Heart right ventricle (tissue), 16 donors: ENCODE measurements at regions not wholly inside any gene's neighbourhood (a gene's known extent, or its start where the extent isn't known, plus 50 kb on each side); places are given as distances from the start of the nearest gene placed in this dataset.
"Not testable (repeated sequence)": the region's sequence is repeated elsewhere in the genome, so short reads cannot be mapped to it uniquely, and the experiment has no call there.

Source experiments
- ATAC-seq, 8 donors: fragments of 200-7000 bp; cut with Tn5 transposase; one replicate each; pipeline ENCODE4 v1.9.1; 2020; ENCODE audit warnings: mild to moderate bottlenecking in 8 of 8, moderate library complexity in 8 of 8, moderate number of reproducible peaks in 1 of 8
- DNase-seq, 2 donors: peaks; one replicate each; pipeline ENCODE4 v3.0.0-alpha.2; 2020
- H3K27ac ChIP-seq, 10 donors: fragments of 200-600 bp; sonication (generic) in 2 of 10; one replicate each; pipeline versions ENCODE4 v1.5.0 to v1.8.0; 2020 to 2022; ENCODE audit warnings: mild to moderate bottlenecking in 3 of 10
- H3K27me3 ChIP-seq, 7 donors: fragments of 200-600 bp; one replicate each; pipeline ENCODE4 v1.8.0; 2021 to 2022; ENCODE audit warnings: mild to moderate bottlenecking in 2 of 7
- H3K36me3 ChIP-seq, 9 donors: fragments of 200-600 bp; sonication (generic) in 1 of 9; one replicate each; pipeline versions ENCODE4 v1.5.0 to v1.8.0; 2020 to 2022; ENCODE audit warnings: mild to moderate bottlenecking in 2 of 9
- H3K4me1 ChIP-seq, 9 donors: fragments of 200-600 bp; sonication (generic) in 1 of 9; one replicate each; pipeline versions ENCODE4 v1.5.0 to v1.8.0; 2020 to 2022; ENCODE audit warnings: mild to moderate bottlenecking in 4 of 9
- H3K4me3 ChIP-seq, 10 donors: fragments of 200-600 bp; sonication (generic) in 2 of 10; one replicate each; pipeline versions ENCODE4 v1.5.0 to v1.8.0; 2020 to 2022; ENCODE audit warnings: mild to moderate bottlenecking in 7 of 10, moderate library complexity in 2 of 10
- H3K9me3 ChIP-seq, 11 donors: fragments of 200-600 bp in 10 of 11; sonication (generic) in 2 of 11; one replicate each; pipeline versions ENCODE4 v1.5.0 to v1.8.0; 2013 to 2022; ENCODE audit warnings: mild to moderate bottlenecking in 2 of 11, control low read depth in 1 of 11, moderate library complexity in 1 of 11
- WGBS, 2 donors: extraction: QIAGEN DNeasy Blood & Tissue Kit; methylation state at CpG; one replicate each; pipeline ENCODE4 v1.1.7; 2013; ENCODE audit warnings: inconsistent platforms in 1 of 2; 5-methylcytosine and 5-hydroxymethylcytosine counted together
- intact Hi-C, 10 donors: fragments of 100-400 bp; cut with DNase I; formaldehyde crosslinking; loops; one replicate each; pipeline versions ENCODE4 v1.11.1 to v1.14.2; 2022
- TF ChIP-seq, protein P1 (sequence below), 9 donors: fragments of 200-600 bp; sonication (generic) in 2 of 9; IDR thresholded peaks; one replicate each; pipeline versions ENCODE4 v1.5.0 to v1.8.0; 2021 to 2022; ENCODE audit warnings: antibody characterized with exemption in 9 of 9, mild to moderate bottlenecking in 5 of 9, moderate library complexity in 1 of 9
- donor health status: Arrhythmogenic right ventricular cardiomyopathy.
- donor health status: ischemic (EF 13 %, LVEDD 7.1; RV severe dilation, severe dysfunction).
- donor health status: healthy with polysubstance abuse.
- donor health status: DM: no; HTN: yes; CAD: no.
- donor health status: DM: no; HTN: no; CAD: no.
- donor health status: ischemic (EF 25% LVEDD 6.9; RV normal size, moderate dysfunction).
- donor health status: ischemic (EF 25% LVEDD 5.7; RV mildly dilated, moderate dysfunction).
- donor health status: healthy.
- donor health status: DM: yes; HTN: yes; CAD: no.
- donor health status: Ischemic cardiomyopathy.
- donor health status: ischemic (EF 35%, LVEDD 5.7; RV mildly dilated, moderate dysfunction).
- donor health status: nonischemic (EF 11% LVEDD 7.7; RV severe dilation, severe dysfunction).
- donor health status: DM: yes; HTN: yes; CAD: no.
- donor health status: PGD.
- donor health status: ischemic (EF 29% LVEDD 5.4; RV normal size, mild dysfunction).
- donor health status: nonischemic (EF 23%, LVEDD 6.1; RV moderate dilation, normal function).

DNA sequence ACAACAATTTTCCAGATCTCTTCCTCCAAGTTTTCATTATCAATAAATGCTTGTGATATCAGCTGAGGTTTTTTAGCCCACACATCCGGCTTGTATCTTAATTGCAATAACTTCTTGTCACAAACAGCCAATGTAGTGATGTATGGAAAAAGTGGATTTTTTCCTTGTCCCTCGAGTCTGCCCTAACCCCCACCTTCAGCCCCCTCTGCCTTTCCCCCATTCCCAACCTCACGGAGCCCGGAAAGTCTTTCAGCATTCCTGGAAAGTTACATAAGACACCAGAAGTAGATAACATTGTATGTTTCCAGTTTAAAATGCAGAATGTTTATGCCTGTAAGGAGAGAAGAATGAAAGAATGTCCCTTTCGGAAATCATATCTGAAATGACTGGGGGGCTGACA is 179.2 kb upstream of the PHACTR1 start:
- ATAC-seq (peak in 1 of 8 donors; percentile 55), DNase-seq (no peak)
- H3K27ac ChIP-seq = no peak overlapping the region
- WGBS, 2 donors = 14 to 16% methylated on average over 5 of the region's 5 CpGs
- H3K4me1 ChIP-seq = peaks cover 0 to 20% (median 5%) of the 10 kb centered on the region in 9 donors
- no peak overlapping the region for H3K4me3 ChIP-seq
- H3K36me3 ChIP-seq = no peaks in the 10 kb centered on the region
- H3K9me3 ChIP-seq = peaks cover 0 to 1% (median 0%) of the 10 kb centered on the region in 11 donors
- intact Hi-C loops = no loop called here
- H3K27me3 ChIP-seq = no peaks in the 10 kb centered on the region
- TF ChIP-seq, protein P1, sequence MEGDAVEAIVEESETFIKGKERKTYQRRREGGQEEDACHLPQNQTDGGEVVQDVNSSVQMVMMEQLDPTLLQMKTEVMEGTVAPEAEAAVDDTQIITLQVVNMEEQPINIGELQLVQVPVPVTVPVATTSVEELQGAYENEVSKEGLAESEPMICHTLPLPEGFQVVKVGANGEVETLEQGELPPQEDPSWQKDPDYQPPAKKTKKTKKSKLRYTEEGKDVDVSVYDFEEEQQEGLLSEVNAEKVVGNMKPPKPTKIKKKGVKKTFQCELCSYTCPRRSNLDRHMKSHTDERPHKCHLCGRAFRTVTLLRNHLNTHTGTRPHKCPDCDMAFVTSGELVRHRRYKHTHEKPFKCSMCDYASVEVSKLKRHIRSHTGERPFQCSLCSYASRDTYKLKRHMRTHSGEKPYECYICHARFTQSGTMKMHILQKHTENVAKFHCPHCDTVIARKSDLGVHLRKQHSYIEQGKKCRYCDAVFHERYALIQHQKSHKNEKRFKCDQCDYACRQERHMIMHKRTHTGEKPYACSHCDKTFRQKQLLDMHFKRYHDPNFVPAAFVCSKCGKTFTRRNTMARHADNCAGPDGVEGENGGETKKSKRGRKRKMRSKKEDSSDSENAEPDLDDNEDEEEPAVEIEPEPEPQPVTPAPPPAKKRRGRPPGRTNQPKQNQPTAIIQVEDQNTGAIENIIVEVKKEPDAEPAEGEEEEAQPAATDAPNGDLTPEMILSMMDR (IDR thresholded peaks at IDR 0.05) = no peak

DNA sequence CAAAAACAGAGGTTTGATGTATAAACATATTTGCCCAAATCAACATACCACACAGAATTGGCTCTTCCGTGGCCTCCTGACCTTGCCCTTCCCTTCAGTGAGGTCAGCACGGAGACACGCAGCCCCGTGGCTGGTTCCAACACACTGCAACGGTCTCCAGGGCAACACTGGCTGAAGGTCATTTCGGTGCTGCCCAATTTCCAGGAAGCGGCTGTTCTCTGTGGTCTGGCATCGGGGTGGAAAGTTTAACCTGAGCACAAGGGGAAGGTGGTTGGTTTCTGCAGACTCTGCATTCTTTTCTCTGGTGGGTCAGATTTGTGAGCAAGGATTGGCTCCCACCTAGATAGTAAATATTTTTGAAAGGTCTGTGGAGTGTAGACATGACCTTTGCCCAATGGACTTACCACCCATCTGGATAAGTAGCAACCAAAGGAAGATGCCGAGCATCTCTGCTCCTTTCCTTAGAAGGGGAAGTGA is 177.6 kb upstream of the PHACTR1 start:
- peak in 6 of 8 donors; percentile 65 to 98 (median 80) for ATAC-seq
- intact Hi-C loops = no loop called here

DNA sequence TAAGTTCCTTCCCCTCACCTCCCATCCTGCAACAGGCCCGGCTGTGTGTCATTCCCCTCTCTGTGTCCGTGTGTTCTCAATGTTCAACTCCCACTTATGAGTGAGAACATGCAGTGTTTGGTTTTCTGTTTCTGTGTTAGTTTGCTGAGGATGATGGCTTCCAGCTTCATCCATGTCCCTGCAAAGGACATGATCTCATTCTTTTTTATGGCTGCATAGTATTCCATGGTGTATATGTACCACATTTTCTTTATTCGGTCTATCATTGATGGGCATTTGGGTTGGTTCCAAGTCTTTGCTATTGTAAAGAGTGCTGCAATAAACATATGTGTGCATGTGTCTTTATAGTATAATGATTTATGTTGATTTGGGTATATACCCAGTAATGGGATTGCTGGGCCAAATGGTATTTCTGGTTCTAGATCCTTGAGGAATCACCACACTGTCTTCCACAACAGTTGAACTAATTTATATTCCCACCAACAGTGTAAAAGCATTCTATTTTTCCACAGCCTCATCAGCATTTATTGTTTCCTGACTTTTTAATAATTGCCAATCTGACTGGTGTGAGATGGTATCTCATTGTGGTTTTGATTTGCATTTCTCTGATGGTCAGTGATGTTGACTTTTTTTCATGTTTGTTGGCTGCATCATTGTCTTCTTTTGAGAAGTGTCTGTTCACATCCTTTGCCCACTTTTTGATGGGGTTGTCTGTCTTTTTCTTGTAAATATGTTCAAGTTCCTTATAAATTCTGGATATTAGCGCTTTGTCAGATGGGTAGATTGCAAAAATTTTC is 174.1 kb upstream of the PHACTR1 start:
- intact Hi-C loops, H3K27ac ChIP-seq: not testable (repeated sequence)

More for the DNA sequence above, 177.6 kb upstream of the PHACTR1 start:
- no peaks in the 10 kb centered on the region for H3K27me3 ChIP-seq
- WGBS, 2 donors = 45 to 65% methylated on average over 9 of the region's 9 CpGs
- H3K36me3 ChIP-seq = no peaks in the 10 kb centered on the region
- peak; percentile 25 to 31 for DNase-seq
- H3K9me3 ChIP-seq = peaks cover 0 to 6% (median 0%) of the 10 kb centered on the region in 11 donors
- no peak overlapping the region for H3K4me3 ChIP-seq
- no peak overlapping the region for H3K27ac ChIP-seq
- peaks cover 0 to 20% (median 5%) of the 10 kb centered on the region in 9 donors for H3K4me1 ChIP-seq
- TF ChIP-seq, protein P1 (IDR thresholded peaks at IDR 0.05) = no peak

DNA sequence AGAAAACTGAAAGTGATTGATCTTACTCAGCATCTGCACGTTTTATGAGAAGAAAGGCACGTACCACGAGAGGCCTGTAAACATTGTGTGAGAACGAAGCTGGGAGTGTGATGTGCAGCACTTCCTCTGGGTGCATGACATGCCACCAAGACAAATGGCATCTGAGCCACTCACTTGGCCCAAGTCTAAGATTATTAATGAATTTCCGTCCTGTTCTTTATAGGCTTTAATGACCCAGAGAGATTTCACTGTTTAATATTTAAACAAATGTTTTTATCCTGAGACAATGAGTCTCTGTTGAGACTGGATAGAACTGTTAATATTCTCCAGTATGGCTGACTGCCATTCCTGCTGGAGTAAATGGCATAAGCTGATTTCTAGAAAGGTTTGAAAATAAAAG is 172.6 kb upstream of the PHACTR1 start:
- DNase-seq (no peak), ATAC-seq (no peak)
- 90 to 95% methylated on average over 5 of the region's 5 CpGs for WGBS, 2 donors
- intact Hi-C loops = no loop called here
- peaks cover 0 to 26% (median 7%) of the 10 kb centered on the region in 9 donors for H3K4me1 ChIP-seq
- H3K36me3 ChIP-seq = no peaks in the 10 kb centered on the region
- H3K9me3 ChIP-seq = peaks cover 0 to 6% (median 0%) of the 10 kb centered on the region in 11 donors
- H3K27me3 ChIP-seq = no peaks in the 10 kb centered on the region
- H3K27ac ChIP-seq = no peak overlapping the region
- no peak overlapping the region for H3K4me3 ChIP-seq
- TF ChIP-seq, protein P1 (IDR thresholded peaks at IDR 0.05) = no peak

More for the DNA sequence above, 174.1 kb upstream of the PHACTR1 start:
- not testable (repeated sequence) for H3K9me3 ChIP-seq, DNase-seq, H3K27me3 ChIP-seq, H3K4me3 ChIP-seq, ATAC-seq, H3K36me3 ChIP-seq
- H3K4me1 ChIP-seq = peaks cover 0 to 26% (median 7%) of the 10 kb centered on the region in 9 donors
- 87 to 96% methylated on average over 4 of the region's 4 CpGs for WGBS, 2 donors
